Ishikawa (cell line): ENCODE measurements at regions not wholly inside any gene's neighbourhood (a gene's known extent, or its start where the extent isn't known, plus 50 kb on each side); places are given as distances from the start of the nearest gene placed in this dataset.

ENCODE experiments used
- CEBPB ChIP-seq: IDR thresholded peaks from 2 replicates; pipeline ENCODE4 v1.6.1; 2012
- CREB1 ChIP-seq: IDR thresholded peaks from 2 replicates; pipeline ENCODE4 v1.6.1; 2012; ENCODE audit warnings: low read depth
- EGR1 ChIP-seq: IDR thresholded peaks from 2 replicates; pipeline ENCODE4 v1.6.1; 2012
- EP300 ChIP-seq: IDR thresholded peaks from 2 replicates; pipeline ENCODE4 v1.6.1; 2012; ENCODE audit warnings: borderline replicate concordance
- FOXM1 ChIP-seq: IDR thresholded peaks from 2 replicates; pipeline ENCODE4 v1.6.1; 2012; ENCODE audit warnings: low read depth, borderline replicate concordance
- MAX ChIP-seq: IDR thresholded peaks from 2 replicates; pipeline ENCODE4 v1.6.1; 2012
- NFIC ChIP-seq: IDR thresholded peaks from 2 replicates; pipeline ENCODE4 v1.6.1; 2012
- RAD21 ChIP-seq: IDR thresholded peaks from 2 replicates; pipeline ENCODE4 v1.6.1; 2012; ENCODE audit warnings: low read depth
- REST ChIP-seq: IDR thresholded peaks from 2 replicates; pipeline ENCODE4 v1.6.1; 2012; ENCODE audit warnings: low read depth, mild to moderate bottlenecking
- TAF1 ChIP-seq: IDR thresholded peaks from 2 replicates; pipeline ENCODE4 v1.6.1; 2012; ENCODE audit warnings: low read depth, mild to moderate bottlenecking
- TCF12 ChIP-seq: IDR thresholded peaks from 2 replicates; pipeline ENCODE4 v1.6.1; 2012; ENCODE audit warnings: low read depth
- TEAD4 ChIP-seq: IDR thresholded peaks from 2 replicates; pipeline ENCODE4 v1.6.1; 2012
- USF1 ChIP-seq: IDR thresholded peaks from 2 replicates; pipeline ENCODE4 v1.6.1; 2012
- YY1 ChIP-seq: IDR thresholded peaks from 2 replicates; pipeline ENCODE4 v1.6.1; 2012; ENCODE audit warnings: low read depth
- ZBTB7A ChIP-seq: IDR thresholded peaks from 2 replicates; pipeline ENCODE4 v1.6.1; 2012; ENCODE audit warnings: low read depth

- TF ChIP-seq USF1 (no peak), NFIC (no peak), FOXM1 (no peak), TEAD4 (no peak), CEBPB (no peak), EP300 (no peak), MAX (no peak), CREB1 (no peak)
These were observed 115.2 kb downstream of the FAM53A start for GRCh38 chr4:1568855-1569460.

- TF ChIP-seq ZBTB7A: no peak
- TF ChIP-seq EP300: no peak
- TF ChIP-seq YY1: no peak
- no peak for TF ChIP-seq TEAD4
- no peak for TF ChIP-seq REST
- no peak for TF ChIP-seq EGR1
- no peak for TF ChIP-seq RAD21
- no peak for TF ChIP-seq NFIC
- TF ChIP-seq TCF12: no peak
- TF ChIP-seq CEBPB: no peak
- TF ChIP-seq USF1: no peak
- TF ChIP-seq CREB1: no peak
- TF ChIP-seq FOXM1: no peak
- no peak for TF ChIP-seq TAF1
- no peak for TF ChIP-seq MAX
These were observed 116.1 kb downstream of the FAM53A start for GRCh38 chr4:1567808-1568581.

- TF ChIP-seq RAD21: no peak
- TF ChIP-seq TEAD4: no peak
- no peak for TF ChIP-seq TCF12
- TF ChIP-seq NFIC: no peak
- no peak for TF ChIP-seq FOXM1
- TF ChIP-seq TAF1: no peak
- TF ChIP-seq EP300: no peak
- TF ChIP-seq EGR1: no peak
- TF ChIP-seq ZBTB7A: no peak
- no peak for TF ChIP-seq USF1
- no peak for TF ChIP-seq CEBPB
- TF ChIP-seq REST: no peak
- no peak for TF ChIP-seq CREB1
- TF ChIP-seq MAX: no peak
- no peak for TF ChIP-seq YY1
These were observed 116.7 kb downstream of the FAM53A start for GRCh38 chr4:1567519-1567807.

- TF ChIP-seq EGR1 (no peak), ZBTB7A (0 out of 2 replicates have a peak, but pooled peaks have one; percentile 14)
These were observed 117.1 kb downstream of the FAM53A start for GRCh38 chr4:1566838-1567518.

- TF ChIP-seq MAX (no peak), ZBTB7A (no peak), RAD21 (no peak), EP300 (no peak), CREB1 (no peak), EGR1 (no peak), TAF1 (no peak), CEBPB (no peak), YY1 (no peak), NFIC (no peak), USF1 (no peak)
These were observed 118.4 kb downstream of the FAM53A start for GRCh38 chr4:1565598-1566295.
